A549 (cell line): ENCODE measurements at regions not wholly inside any gene's neighbourhood (a gene's known extent, or its start where the extent isn't known, plus 50 kb on each side); places are given as distances from the start of the nearest gene placed in this dataset.

ENCODE experiments used
- CBX8 ChIP-seq: fragments of 200-600 bp; sonication (generic); IDR thresholded peaks from 2 replicates; pipeline ENCODE4 v1.6.1; 2016
- EP300 ChIP-seq, 2 experiments: fragments of >200 bp; sonication (Bioruptor Twin); formaldehyde crosslinking; IDR thresholded peaks; 2 replicates in 1 of 2; 3 replicates in 1 of 2; pipeline ENCODE4 v1.6.1; 2016 to 2017
- RFX5 ChIP-seq: fragments of 450-650 bp; IDR thresholded peaks from 2 replicates; pipeline ENCODE4 v1.7.1; 2014; ENCODE audit warnings: antibody characterized with exemption, mild to moderate bottlenecking, moderate library complexity
- USF2 ChIP-seq: fragments of 450-650 bp; IDR thresholded peaks from 2 replicates; pipeline ENCODE4 v1.6.1; 2014; ENCODE audit warnings: antibody characterized with exemption

- TF ChIP-seq CBX8, result no peak
- TF ChIP-seq RFX5, result no peak
- no peak for TF ChIP-seq EP300 (IDR thresholded peaks at IDR 0.05)
- TF ChIP-seq USF2, result no peak
These were observed 881.7 kb downstream of the MCTP2 start for GRCh38 chr15:95113041-95113440.
